ENCODE measurements at regions not wholly inside any gene's neighbourhood (a gene's known extent, or its start where the extent isn't known, plus 50 kb on each side); places are given as distances from the start of the nearest gene placed in this dataset.

GRCh38 chr5:124478264-124478663 is 268.2 kb downstream of the ZNF608 start:
- TF ChIP-seq CTCF (IDR thresholded peaks at IDR 0.05) (no peak), POLR2A (IDR thresholded peaks at IDR 0.05) (no peak)
